GM18867 (cell line): ENCODE measurements at regions not wholly inside any gene's neighbourhood (a gene's known extent, or its start where the extent isn't known, plus 50 kb on each side); places are given as distances from the start of the nearest gene placed in this dataset.

ENCODE experiments used
- ATAC-seq: cut with Tn5 transposase; IDR thresholded peaks from one replicate; pipeline ENCODE4 v1.9.1; 2021; ENCODE audit warnings: mild to moderate bottlenecking, moderate library complexity; ENCODE audit not compliant: unreplicated experiment

- no peak for ATAC-seq
These were observed 266.3 kb downstream of the XXYLT1 start for GRCh38 chr3:195004512-195005250.

DNA sequence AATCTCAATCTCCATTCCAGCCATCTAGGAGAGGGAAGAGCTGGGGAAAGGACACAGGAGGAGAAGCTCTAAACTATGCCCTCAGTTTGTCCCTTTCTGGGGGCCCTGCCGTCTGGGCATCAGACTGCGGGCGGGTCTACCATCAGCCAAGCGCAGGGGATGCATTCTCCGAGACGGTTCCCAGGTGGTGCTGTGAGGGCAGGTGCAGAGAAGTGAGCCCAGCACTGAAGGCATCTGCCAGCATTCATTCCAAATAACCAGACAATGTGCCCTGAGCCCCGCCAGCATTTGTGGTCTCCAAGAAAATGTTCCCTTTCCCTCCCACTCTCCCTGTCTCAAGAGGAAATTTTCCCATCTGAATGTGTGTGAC lies 265.7 kb downstream of the XXYLT1 start:
- ATAC-seq = no peak

- no peak for ATAC-seq
These were observed 265.0 kb downstream of the XXYLT1 start for GRCh38 chr3:195005759-195006510.

GRCh38 chr3:195007151-195007550 lies 263.8 kb downstream of the XXYLT1 start:
- no peak for ATAC-seq

- no peak for ATAC-seq
These were observed 263.2 kb downstream of the XXYLT1 start for GRCh38 chr3:195007766-195008165.

DNA sequence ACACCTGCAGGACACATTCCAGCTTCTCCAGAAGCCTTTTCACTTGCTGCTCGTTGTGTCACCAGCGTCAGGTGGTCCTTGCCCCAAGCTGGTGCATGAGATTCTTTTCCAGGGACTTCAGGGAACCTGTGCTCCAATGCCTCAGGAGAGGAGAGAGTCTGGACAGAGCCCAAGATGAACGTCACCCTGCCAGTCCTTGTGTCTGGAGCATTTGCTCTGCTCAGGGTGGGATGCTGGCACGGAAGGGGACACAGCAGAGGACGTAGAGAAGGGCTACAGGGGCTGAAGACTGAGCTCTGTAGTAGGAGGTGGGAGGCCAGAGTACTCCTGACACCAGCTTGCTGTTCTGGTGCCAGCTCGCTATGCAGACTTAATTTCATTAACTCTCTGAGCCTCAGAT lies 262.1 kb downstream of the XXYLT1 start:
- no peak for ATAC-seq

DNA sequence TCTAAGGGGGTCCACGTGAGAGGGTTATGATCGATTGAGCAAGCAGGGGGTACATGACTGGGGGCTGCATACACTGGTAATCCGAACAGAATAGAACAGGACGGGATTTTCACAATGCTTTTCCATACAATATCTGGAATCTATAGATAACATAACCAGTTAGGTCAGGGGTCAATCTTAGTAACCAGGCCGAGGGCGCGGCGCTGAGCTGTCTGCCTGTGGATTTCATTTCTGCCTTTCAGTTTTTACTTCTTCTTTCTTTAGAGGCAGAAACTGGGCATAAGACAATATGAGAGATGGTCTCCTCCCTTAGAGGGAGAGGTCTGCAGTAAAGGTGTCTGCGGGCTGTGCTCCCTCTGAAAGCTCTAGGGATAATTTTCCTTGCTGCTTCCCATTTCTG lies 261.3 kb downstream of the XXYLT1 start:
- ATAC-seq = no peak

- ATAC-seq = no peak
These were observed 260.3 kb downstream of the XXYLT1 start for GRCh38 chr3:195010551-195011100.

DNA sequence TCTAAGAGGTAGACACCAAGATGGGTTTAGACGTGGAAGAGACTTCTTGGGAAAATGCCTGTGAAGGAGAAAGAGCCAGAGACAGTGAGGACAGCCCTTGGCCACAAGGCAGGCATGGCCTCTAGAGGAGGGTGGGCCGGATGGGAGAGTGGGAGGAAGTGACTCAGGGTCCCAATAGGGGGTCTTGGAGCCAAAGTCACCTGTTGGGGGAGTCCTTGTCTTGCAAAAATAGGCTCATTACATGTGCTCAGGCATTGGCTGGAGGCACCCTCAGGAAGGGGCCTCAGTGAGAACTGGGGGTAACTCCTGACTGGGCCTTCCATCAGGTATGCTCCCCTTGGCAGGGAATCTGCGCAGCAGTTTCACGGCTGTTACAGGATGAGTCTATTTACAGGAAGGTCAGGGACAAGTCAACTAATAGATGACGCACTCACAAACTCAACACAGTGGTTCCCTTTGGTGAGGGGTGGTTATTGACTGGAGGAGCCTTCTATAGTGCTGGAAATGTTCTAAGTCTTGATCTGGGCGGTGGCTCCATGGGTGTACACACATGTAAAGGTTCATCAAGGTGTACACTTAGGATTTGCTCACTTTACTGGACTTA lies 259.6 kb downstream of the XXYLT1 start:
- ATAC-seq = no peak

DNA sequence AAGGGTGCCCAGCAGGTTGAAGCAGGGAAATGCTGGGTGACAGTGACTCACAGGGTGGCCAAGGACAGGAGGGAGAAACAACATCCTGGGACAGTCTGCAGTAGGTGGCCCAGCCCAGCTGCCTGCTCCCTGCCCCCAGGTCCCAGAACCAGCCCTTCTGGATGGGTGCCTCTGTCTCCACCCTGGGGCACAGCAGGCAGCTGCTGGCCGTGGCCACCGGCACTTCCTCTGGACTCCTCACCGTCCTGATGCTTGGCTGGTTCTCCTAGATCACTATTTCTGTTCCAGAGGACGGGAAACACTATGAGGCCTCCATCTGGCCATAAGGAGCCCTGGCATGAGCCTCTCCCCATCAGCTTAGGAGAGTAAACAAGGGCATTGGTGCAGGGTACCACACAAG lies 258.9 kb downstream of the XXYLT1 start:
- ATAC-seq = no peak

GRCh38 chr3:195012571-195012970 lies 258.4 kb downstream of the XXYLT1 start:
- ATAC-seq = no peak

DNA sequence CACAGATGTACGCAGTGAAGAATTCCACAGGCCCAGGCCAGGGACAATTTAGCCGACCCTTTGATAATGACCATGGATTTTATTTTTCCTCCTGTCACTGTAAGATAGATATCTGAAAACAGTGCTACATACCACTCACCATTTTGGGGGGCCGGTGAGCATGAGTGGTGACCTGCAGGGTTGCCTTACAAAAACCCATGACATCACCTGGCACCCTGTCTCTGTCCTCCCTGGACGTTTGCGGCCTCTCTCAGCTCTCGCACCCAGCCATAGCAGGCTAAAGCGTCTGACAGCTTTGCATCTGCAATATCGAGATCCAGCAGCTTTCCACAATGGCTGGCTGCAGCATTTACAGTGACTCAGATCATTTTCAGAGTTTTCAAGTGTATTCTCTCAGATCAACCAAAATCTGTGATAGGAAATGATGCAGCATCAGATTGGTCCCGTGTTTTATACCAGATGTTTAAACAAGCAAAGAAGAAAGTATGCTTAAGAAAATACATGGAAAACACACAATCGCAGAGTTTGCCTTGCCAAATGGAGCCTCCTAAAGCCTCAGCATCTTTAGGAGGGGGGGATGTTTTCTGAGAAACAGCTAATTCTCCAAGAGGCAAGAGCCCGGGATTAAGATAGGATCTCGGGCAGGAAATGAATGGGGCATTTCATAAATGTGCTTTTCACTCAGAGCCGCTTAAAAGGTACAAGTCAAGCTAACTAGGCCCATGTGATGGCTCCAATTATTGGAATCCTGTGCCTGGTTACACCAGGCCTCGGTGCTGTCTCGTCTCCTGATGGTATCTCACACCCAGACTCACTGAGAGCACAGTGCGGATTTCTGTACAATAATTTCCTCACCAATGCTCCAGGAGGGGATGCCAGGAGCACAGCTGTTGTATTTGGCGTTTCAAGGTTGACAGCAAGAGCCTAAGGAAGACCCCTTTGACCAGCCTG lies 257.3 kb downstream of the XXYLT1 start:
- no peak for ATAC-seq

DNA sequence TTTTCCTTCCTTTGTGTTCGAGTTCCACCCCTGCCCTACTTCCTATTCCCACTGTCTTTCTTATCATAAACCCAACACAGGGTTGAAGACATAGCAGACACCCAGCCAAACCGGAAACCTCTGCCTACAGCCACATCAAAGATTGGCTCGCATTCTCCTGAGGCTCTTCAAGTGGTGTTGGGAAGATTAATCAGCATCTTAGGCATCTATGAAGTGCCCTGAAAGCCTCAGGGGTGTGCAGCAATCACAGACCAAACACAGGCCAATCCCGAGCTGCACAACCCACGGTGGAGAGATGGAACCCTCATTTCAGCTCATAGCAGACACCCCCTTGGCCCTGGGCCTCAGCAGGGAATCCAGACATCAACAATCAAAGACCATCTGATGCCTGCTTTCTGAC lies 255.9 kb downstream of the XXYLT1 start:
- ATAC-seq = no peak

DNA sequence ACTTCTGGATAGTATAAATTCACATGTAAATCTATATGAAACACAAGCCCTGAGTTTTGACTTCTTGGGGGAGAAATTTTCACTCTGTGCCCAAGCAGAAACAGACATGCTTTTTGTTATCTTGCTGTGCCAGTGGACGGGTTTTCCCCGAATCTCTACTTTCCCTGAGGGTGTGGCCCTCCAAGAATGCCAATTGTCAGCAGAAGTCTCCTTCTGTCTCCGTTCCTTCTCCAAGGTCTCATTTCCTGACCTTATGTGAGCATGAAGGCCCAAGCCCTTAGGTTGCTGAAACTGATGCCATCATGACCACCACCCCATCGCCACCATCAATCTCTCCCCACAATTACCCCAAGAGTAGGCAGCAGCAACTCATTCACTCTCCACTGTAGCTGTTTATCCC lies 253.8 kb downstream of the XXYLT1 start:
- ATAC-seq = no peak
